T-helper 1 cell treated with Interleukin-12 subunit alpha and Interleukin-12 subunit beta and Interleukin-4 antibody, amounts not matched to agents 30 μg/mL and 1 μg/mL, for 36 hours (primary cell): ENCODE measurements at regions not wholly inside any gene's neighbourhood (a gene's known extent, or its start where the extent isn't known, plus 50 kb on each side); places are given as distances from the start of the nearest gene placed in this dataset.

Source experiments
- H3K27ac Mint-ChIP-seq: one replicate; pipeline ENCODE4 v1.8.0; 2021; ENCODE audit warnings: mild to moderate bottlenecking, mixed read lengths
- H3K27me3 Mint-ChIP-seq: one replicate; pipeline ENCODE4 v1.8.0; 2021; ENCODE audit warnings: low read depth, mixed read lengths
- H3K36me3 Mint-ChIP-seq: one replicate; pipeline ENCODE4 v1.8.0; 2021; ENCODE audit warnings: low read depth, mixed read lengths
- H3K4me1 Mint-ChIP-seq: one replicate; pipeline ENCODE4 v1.8.0; 2021; ENCODE audit warnings: low read depth, mixed read lengths
- H3K4me3 Mint-ChIP-seq: one replicate; pipeline ENCODE4 v1.8.0; 2021; ENCODE audit warnings: mild to moderate bottlenecking, moderate library complexity, mixed read lengths
- H3K9me3 Mint-ChIP-seq: one replicate; pipeline ENCODE4 v1.8.0; 2021; ENCODE audit warnings: mixed read lengths

DNA sequence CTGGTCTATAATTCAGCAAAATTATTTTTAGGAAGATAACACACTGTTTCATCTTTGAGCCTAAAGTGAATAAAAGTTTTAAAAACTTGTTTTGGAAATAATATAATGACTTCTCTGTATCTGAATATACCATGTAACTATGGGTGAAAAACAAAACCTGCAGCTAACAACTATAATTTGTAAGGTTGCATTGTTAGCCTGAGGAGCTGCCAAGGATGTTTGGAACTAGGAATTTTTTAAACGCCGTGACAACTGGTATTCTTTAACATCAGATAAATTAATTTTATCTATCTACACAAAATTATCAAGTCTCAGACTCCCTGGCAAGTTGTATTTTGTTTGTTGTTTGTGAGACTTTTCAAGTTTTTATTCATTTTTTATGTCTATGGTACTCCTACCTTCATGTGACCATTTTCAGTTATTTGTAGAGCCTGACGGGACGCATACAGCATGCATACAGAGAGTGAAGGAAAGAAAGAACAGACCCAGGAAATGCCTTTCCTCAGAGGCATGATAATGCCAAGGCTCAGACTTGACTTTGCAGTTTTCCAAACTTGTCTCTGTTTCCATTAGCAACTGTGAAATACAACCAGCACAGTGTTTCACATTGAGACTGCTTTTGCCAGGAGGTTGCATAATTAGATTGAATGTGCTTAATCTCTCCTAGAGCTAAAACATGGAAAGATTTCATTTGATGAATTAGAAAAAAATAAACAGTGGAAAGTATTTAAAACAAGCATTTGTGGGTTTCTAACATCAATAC lies 60.8 kb upstream of the ARHGEF26 start:
- Mint-ChIP-seq H3K9me3 (no peaks in the 10 kb centered on the region), H3K4me3 (no peak overlapping the region), H3K27me3 (no peaks in the 10 kb centered on the region), H3K4me1 (no peaks in the 10 kb centered on the region), H3K36me3 (no peaks in the 10 kb centered on the region), H3K27ac (no peak overlapping the region)

DNA sequence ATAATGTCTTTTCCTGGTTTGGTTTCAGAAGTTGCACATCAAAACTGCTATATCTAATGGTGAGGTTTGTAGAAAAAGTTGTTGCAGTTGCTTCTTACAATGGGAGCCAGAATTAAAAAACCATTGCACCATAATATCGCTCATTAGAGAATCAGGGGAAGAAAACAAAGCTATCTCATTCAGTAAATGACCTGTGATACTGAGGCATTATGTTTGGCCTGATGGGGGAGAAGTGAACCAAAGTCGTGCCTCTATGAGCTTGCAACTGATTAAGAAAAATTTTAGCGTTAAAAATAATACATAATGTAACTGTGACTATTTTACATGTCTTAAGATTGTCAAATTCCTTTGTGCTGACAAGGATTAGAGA lies 60.2 kb upstream of the ARHGEF26 start:
- Mint-ChIP-seq H3K9me3 (no peaks in the 10 kb centered on the region), H3K36me3 (no peaks in the 10 kb centered on the region), H3K4me1 (no peaks in the 10 kb centered on the region), H3K27ac (no peak overlapping the region), H3K4me3 (no peak overlapping the region), H3K27me3 (no peaks in the 10 kb centered on the region)

DNA sequence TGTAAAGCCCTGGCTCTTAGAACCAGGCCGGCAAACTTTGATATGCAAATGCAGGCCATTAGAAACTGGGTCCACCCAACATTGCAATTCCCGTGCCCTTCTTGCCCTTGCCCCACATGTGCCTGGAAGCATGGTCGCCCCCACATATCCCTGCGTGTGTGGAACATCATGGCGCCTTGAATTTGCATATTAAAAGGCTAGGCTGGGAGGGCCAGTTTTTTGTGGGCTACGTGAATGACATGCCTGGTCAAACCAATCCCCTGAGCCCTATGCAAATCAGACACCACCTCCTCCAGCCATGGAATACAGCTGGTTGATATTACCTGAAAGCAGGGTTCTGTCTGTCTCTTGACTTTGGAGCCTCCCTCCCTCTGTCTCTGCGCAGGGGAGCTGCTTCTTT lies 58.7 kb upstream of the ARHGEF26 start:
- no peaks in the 10 kb centered on the region for H3K4me1 Mint-ChIP-seq
- no peaks in the 10 kb centered on the region for H3K27me3 Mint-ChIP-seq
- H3K36me3 Mint-ChIP-seq = no peaks in the 10 kb centered on the region
- H3K9me3 Mint-ChIP-seq = no peaks in the 10 kb centered on the region
- H3K27ac Mint-ChIP-seq = no peak overlapping the region
- no peak overlapping the region for H3K4me3 Mint-ChIP-seq

DNA sequence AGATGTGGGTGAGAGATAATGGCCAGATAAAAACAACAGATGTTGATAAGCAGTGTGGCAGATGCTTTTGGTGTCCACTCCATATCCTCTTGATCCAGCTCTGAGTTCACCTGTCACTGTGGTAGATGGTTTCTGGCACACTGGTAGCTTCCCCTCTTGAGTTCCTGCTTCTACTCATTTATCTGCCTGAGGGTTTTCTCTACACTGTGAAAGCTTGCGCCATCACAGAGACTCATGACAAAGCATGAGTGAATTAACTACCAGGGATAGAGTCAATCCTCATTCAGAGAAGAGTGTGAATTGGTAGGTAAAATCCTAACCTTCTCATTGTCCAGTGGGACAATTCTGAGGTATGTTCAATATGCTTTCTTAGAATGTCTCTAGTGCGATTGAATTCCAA lies 50.0 kb upstream of the ARHGEF26 start:
- H3K4me3 Mint-ChIP-seq = no peak overlapping the region
- no peaks in the 10 kb centered on the region for H3K4me1 Mint-ChIP-seq
- H3K36me3 Mint-ChIP-seq = no peaks in the 10 kb centered on the region
- no peak overlapping the region for H3K27ac Mint-ChIP-seq
- H3K9me3 Mint-ChIP-seq = peaks cover 5% of the 10 kb centered on the region
- H3K27me3 Mint-ChIP-seq = no peaks in the 10 kb centered on the region
